Astrocyte of the cerebellum (primary cell): ENCODE measurements at regions not wholly inside any gene's neighbourhood (a gene's known extent, or its start where the extent isn't known, plus 50 kb on each side); places are given as distances from the start of the nearest gene placed in this dataset.

Experiments used
- DNase-seq: peaks from one replicate; pipeline ENCODE4 v3.0.0-alpha.2; 2011; ENCODE audit warnings: low read depth
- H3K4me3 ChIP-seq: 2 replicates; pipeline ENCODE4 v1.5.1; 2011; ENCODE audit warnings: mild to moderate bottlenecking, low read depth, low read length, moderate library complexity
- in situ Hi-C: cut with HindIII; loops from 2 replicates; pipeline ENCODE4 v1.10.0; 2017; ENCODE audit warnings: low sequenced_read_pairs
- TF ChIP-seq, protein P1 (sequence below): IDR thresholded peaks from 2 replicates; pipeline ENCODE4 v1.5.1; 2012; ENCODE audit warnings: low read length, low read depth, moderate library complexity, mild to moderate bottlenecking; ENCODE audit errors: missing control alignments

DNA sequence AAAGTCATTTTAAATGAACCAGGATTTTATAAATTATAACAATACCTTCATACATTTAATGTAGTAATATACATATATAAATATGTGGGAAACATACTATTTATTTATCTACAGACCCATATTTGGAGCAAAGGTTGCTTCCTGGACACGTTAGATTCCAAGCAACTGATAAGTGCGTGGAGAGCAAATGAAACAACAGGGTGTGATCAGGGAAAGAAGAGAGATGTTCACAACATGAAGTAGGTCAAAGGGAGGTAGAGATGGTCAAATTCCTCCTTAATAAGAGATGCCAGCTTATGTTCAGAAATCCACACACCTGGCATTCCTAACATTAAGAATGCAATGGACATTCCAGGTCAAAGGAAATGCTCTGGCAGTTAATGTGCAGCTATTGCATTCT is 53.1 kb upstream of the HPGD start:
- no peak overlapping the region for H3K4me3 ChIP-seq
- DNase-seq: no peak
- in situ Hi-C loops: no loop called here
- TF ChIP-seq, protein P1, sequence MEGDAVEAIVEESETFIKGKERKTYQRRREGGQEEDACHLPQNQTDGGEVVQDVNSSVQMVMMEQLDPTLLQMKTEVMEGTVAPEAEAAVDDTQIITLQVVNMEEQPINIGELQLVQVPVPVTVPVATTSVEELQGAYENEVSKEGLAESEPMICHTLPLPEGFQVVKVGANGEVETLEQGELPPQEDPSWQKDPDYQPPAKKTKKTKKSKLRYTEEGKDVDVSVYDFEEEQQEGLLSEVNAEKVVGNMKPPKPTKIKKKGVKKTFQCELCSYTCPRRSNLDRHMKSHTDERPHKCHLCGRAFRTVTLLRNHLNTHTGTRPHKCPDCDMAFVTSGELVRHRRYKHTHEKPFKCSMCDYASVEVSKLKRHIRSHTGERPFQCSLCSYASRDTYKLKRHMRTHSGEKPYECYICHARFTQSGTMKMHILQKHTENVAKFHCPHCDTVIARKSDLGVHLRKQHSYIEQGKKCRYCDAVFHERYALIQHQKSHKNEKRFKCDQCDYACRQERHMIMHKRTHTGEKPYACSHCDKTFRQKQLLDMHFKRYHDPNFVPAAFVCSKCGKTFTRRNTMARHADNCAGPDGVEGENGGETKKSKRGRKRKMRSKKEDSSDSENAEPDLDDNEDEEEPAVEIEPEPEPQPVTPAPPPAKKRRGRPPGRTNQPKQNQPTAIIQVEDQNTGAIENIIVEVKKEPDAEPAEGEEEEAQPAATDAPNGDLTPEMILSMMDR: no peak
